ENCODE measurements at regions not wholly inside any gene's neighbourhood (a gene's known extent, or its start where the extent isn't known, plus 50 kb on each side); places are given as distances from the start of the nearest gene placed in this dataset.
"Not testable (repeated sequence)": the region's sequence is repeated elsewhere in the genome, so short reads cannot be mapped to it uniquely, and the experiment has no call there.

GRCh38 chr14:30069536-30069935 is 141.9 kb upstream of the PRKD1 start:
- DNase-seq (ENCODE audit: low read depth in 2 of 2): no peak

- not testable (repeated sequence) for DNase-seq (ENCODE audit: low read depth in 2 of 2)
Observed at GRCh38 chr14:30072454-30072853, 144.8 kb upstream of the PRKD1 start.

DNA sequence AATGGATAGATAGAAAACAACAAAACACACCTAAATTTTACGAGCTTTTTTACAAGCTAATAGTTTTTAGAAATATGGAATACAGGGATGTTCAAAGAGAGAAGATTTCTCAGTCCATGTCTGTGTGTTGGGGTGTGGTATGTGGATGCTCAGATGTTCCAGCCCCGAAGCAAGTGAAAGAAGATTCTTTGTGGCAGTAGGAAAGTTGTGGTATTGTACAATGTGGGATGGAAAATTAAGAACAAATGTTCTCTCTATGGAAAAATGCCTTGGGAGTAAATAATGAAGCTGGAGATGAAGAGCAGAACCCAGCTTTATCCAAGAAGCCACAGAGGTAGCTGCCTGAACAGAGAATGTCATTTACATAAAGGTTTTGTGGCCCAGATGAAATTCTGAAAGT is 150.3 kb upstream of the PRKD1 start:
- no peak for DNase-seq (ENCODE audit: low read depth in 2 of 2)

DNA sequence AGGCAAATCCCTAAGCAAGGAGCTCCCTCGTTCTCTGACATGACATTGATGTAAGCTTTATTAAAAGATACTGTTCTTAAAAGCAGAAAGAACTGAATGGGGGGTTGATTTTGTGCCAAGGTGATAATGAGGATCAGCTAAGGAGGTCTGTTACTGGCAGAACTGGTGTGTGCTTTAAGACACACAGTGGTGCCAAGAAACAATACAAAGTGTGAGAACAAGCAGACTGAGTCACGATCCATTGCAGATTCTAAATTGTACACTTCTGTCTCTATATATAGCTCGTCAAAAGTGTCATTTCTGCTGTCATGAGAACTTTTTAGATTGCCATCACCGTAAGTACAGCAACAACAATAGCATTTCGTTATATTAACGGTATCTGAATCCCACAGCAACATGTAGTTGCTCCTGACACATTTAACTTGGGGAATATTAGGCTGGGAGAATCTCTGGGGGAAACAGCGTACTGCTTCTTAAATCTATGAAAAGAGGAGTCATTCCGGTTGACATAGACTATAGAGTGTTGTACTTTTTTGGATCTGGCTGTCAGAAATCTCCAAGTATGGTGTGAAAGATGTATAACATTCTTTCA is 151.3 kb upstream of the PRKD1 start:
- DNase-seq (ENCODE audit: low read depth in 2 of 2): no peak

DNA sequence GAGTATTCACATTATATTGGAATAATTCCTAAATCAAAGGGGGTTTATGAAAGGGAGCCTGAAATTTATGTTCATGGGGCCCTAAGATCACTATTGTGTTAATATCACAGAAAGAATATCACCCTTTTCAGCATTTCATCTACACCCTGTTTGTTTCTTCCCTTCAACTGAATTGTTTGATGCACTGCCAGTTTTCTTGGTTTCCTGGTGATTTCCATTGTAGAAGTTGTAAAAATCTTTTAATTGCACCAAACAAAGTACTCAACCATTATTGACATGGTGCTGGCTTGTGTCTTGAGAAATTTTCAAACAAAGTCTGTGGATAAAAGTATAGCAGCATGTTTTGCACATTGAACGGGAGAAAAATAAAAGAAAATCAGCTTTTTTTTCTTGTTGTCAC is 154.8 kb upstream of the PRKD1 start:
- no peak for DNase-seq (ENCODE audit: low read depth in 2 of 2)

- DNase-seq (ENCODE audit: low read depth in 2 of 2): no peak
Observed at GRCh38 chr14:30084811-30085210, 157.2 kb upstream of the PRKD1 start.

DNA sequence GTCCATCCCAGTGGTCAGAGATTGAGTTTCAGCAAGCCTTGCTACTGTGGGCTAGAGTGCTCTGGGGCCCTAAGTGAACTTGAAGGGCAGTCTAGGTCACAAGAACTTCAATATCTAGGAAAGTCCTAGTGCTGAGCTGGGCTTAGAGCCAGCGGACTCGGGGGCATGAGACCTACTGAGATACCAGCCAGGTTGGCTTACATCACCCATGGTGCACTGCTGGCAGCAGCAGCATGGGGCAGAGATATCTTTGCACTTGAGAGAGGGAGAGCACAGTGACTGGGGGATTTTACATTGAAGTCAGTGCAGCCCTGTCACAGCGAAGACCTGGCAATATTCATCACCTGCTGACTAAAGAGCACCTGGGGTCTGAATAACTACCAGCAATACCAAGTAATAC is 158.3 kb upstream of the PRKD1 start:
- no peak for DNase-seq (ENCODE audit: low read depth in 2 of 2)

- no peak for DNase-seq (ENCODE audit: low read depth in 2 of 2)
Observed at GRCh38 chr14:30088620-30089019, 161.0 kb upstream of the PRKD1 start.

- DNase-seq (ENCODE audit: low read depth in 2 of 2): no peak
Observed at GRCh38 chr14:30108975-30109700, 181.5 kb upstream of the PRKD1 start.

DNA sequence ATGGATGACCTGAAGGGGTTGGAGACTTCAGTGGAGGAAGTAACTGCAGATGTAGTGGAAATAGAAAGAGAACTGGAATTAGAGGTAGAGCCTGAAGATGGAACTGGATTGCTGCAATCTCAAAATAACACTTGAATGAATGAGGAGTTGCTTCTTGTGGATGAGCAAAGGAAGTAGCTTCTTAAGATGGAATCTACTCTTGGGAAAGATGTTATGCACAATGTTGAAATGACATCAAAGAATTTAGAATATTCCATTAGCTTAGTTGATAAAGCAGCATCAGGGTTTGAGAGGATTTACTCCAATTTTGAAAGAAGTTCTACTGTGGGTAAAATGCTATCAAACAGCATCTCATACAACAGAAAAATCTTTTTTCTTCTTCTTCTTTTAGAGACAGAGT is 186.4 kb upstream of the PRKD1 start:
- no peak for DNase-seq (ENCODE audit: low read depth in 2 of 2)

GRCh38 chr14:30115756-30116155 is 188.1 kb upstream of the PRKD1 start:
- DNase-seq (ENCODE audit: low read depth in 2 of 2): no peak

DNA sequence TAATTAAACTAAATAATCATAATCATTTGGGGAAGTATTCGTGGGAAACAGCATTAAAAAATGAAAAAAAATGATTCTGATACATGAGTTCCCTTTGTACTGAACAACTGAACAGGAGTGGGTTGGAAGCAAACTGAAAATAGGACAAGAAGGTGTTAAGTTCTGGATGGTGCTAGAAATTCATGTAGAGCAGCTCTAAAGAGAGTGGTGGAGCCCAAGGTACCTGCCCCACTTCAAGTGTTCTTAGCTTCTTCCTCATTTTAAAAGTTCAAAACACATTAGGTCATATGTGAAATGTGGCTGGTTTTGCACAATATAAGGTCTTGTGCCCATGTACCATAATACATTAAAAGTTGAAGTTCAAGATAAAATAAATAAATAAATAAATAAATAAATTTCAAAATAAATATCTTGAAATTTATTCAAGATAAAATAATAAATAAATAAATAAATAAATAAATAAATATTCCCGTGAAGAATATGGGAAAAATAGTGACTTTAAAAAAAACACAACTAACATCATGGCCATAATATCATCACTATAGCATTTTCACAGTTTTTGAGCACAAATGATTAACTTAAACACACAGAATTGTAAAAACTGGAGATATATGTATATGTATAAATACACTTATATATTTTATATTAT is 191.5 kb upstream of the PRKD1 start:
- DNase-seq (ENCODE audit: low read depth in 2 of 2): no peak

- no peak for DNase-seq (ENCODE audit: low read depth in 2 of 2)
Observed at GRCh38 chr14:30125322-30125979, 197.8 kb upstream of the PRKD1 start.

- no peak for DNase-seq (ENCODE audit: low read depth in 2 of 2)
Observed at GRCh38 chr14:30129807-30130206, 202.2 kb upstream of the PRKD1 start.

DNA sequence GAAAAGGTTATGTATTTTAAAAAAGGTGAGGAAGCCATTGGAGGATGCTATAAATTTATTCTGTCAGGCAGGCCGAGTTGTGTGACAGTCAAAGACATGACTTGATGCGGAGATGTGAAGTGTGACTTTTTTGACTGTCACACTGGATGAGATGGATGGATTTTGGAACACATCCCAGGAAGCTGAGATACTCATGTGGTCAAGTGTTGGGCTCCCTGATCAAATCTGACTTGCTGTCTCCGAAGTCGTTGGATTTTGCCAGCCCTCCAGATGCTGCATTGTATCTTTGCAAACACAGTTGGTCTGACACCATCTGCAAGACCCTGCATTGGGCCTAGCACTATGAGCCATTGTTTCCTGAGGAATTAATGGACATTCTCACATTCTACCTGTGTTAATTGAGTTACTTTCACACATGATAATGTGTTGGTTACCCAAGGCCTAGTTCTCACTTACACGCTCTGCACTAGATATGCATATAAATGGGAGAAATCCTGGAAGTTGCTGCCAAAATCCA is 204.0 kb upstream of the PRKD1 start:
- no peak for DNase-seq (ENCODE audit: low read depth in 2 of 2)

GRCh38 chr14:30132196-30132595 is 204.5 kb upstream of the PRKD1 start:
- no peak for DNase-seq (ENCODE audit: low read depth in 2 of 2)

- DNase-seq (ENCODE audit: low read depth in 2 of 2): no peak
Observed at GRCh38 chr14:30134936-30135335, 207.3 kb upstream of the PRKD1 start.

- no peak for DNase-seq (ENCODE audit: low read depth in 2 of 2)
Observed at GRCh38 chr14:30138567-30138966, 210.9 kb upstream of the PRKD1 start.

GRCh38 chr14:30142216-30142615 is 214.6 kb upstream of the PRKD1 start:
- no peak for DNase-seq (ENCODE audit: low read depth in 2 of 2)

DNA sequence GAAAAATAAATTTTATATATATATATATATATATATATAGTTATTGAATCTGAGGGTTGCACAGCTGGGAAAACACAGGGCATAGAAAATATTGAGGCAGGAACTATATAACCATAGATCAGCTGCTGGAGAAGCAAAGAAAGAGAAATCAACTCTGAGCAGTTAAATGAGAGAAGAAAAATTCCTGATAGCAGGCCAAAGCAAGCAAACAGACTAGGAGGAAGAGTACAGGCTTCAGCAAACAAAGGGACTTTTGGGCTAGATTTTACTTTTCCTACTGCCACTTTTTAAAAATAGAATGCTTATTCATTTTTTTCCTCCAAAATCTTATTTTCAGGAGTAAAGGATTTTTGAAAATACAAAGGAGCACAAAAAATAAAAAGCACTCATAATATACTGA is 216.0 kb upstream of the PRKD1 start:
- DNase-seq (ENCODE audit: low read depth in 2 of 2): no peak

DNA sequence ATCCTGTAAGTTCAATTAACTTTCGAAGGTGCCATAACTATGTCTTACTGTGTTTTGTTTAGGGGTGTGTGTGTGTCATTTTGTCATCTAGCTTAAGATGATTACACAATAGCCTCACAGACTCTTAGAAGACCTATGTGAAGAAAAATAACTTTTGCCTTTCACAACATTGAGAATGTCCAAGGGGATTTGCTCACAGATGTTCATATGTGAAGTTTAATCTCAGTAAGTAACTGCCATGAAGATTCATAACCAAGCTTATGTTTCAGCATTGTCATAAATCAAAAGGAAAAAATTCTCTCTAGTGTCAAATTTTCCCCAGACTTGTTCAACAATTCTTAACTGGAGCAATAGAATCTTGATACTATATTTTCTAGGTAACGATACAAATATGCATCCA is 226.1 kb upstream of the PRKD1 start:
- DNase-seq (ENCODE audit: low read depth in 2 of 2): no peak

- no peak for DNase-seq (ENCODE audit: low read depth in 2 of 2)
Observed at GRCh38 chr14:30156571-30156970, 228.9 kb upstream of the PRKD1 start.

DNA sequence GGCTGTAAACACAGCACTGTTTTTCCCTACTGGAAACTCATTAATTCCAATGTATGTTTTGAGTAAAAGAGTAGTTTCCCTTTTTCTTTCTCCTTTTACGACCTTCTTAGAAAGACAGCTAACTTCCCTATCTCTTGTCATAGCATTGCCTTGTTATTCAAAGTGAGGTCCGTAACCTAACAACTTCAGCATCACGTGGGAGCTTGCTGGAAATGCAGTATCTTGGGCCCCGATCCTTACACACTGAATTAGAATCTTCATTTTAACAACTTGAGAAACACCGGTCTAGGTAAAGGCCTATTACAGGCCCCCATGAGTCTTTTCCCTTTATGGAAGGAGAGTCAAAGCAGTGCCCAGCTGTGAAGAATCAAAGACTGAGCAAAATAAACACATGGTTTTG is 230.7 kb upstream of the PRKD1 start:
- no peak for DNase-seq (ENCODE audit: low read depth in 2 of 2)
